Transverse colon (tissue), 4 donors: ENCODE measurements at regions not wholly inside any gene's neighbourhood (a gene's known extent, or its start where the extent isn't known, plus 50 kb on each side); places are given as distances from the start of the nearest gene placed in this dataset.

ENCODE experiments used
- CTCF ChIP-seq, 5 experiments: fragments of 200-600 bp in 3 of 5; fragments of 450-650 bp in 2 of 5; sonication (generic) in 3 of 5; IDR thresholded peaks; 1 replicate in 2 of 5; 2 replicates in 3 of 5; pipeline ENCODE4 v1.5.1; 2016 to 2017; ENCODE audit warnings: antibody characterized with exemption in 5 of 5, inconsistent platforms in 3 of 5, mild to moderate bottlenecking in 2 of 5, moderate library complexity in 1 of 5
- POLR2A ChIP-seq: fragments of 450-650 bp; IDR thresholded peaks from one replicate; pipeline ENCODE4 v1.6.1; 2016; ENCODE audit warnings: antibody characterized with exemption, mild to moderate bottlenecking, moderate library complexity
- POLR2AphosphoS5 ChIP-seq, 3 donors: sonication (generic); formaldehyde crosslinking; IDR thresholded peaks; one replicate each; pipeline ENCODE4 v1.6.1; 2016; ENCODE audit warnings: antibody characterized with exemption in 3 of 3

DNA sequence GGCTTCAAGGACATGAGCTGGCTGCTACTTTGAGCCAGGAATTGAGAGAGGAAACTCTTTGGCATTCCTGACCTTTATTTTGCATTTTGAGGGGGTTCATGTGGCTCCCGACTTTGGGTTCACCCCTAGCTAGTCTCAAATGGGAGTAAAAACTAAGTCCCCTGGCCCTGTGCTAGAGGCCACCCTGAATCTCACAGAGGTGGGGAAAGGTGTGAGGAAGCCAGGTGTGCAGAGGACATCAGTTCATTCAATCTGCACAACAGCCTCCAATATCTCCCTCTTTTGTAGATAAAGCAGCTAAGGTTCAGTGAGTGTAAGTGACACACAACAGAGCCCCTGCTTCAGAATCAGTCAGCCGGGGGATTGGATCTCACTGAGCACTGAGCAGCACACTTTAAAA is 325.7 kb downstream of the DCDC2C start:
- TF ChIP-seq POLR2A (no peak), CTCF (IDR thresholded peaks at IDR 0.05) (no peak), POLR2AphosphoS5 (IDR thresholded peaks at IDR 0.05) (no peak)
